Activated CD4-positive, alpha-beta T cell treated with anti-CD3 and anti-CD28 coated beads, Interleukin-2, amount 10 ng/mL, durations not matched to agents 24 days and 14 days (primary cell): ENCODE measurements at regions not wholly inside any gene's neighbourhood (a gene's known extent, or its start where the extent isn't known, plus 50 kb on each side); places are given as distances from the start of the nearest gene placed in this dataset.

Experiments used
- DNase-seq: peaks from one replicate; pipeline ENCODE4 v3.0.0; 2022
- H3K27ac Mint-ChIP-seq: one replicate; pipeline ENCODE4 v1.8.0; 2022; ENCODE audit warnings: mild to moderate bottlenecking, mixed read lengths
- H3K27me3 Mint-ChIP-seq: one replicate; pipeline ENCODE4 v1.8.0; 2022; ENCODE audit warnings: mixed read lengths
- H3K36me3 Mint-ChIP-seq: one replicate; pipeline ENCODE4 v1.8.0; 2022; ENCODE audit warnings: low read depth, mild to moderate bottlenecking, mixed read lengths
- H3K4me1 Mint-ChIP-seq: one replicate; pipeline ENCODE4 v1.8.0; 2021; ENCODE audit warnings: mixed read lengths
- H3K4me3 Mint-ChIP-seq: one replicate; pipeline ENCODE4 v1.8.0; 2022; ENCODE audit warnings: mild to moderate bottlenecking, moderate library complexity, mixed read lengths
- H3K9me3 Mint-ChIP-seq: one replicate; pipeline ENCODE4 v1.8.0; 2021; ENCODE audit warnings: mixed read lengths
- intact Hi-C: fragments of 100-400 bp; cut with micrococcal nuclease; formaldehyde crosslinking; loops from one replicate; pipeline ENCODE4 v1.15.1; 2023

DNA sequence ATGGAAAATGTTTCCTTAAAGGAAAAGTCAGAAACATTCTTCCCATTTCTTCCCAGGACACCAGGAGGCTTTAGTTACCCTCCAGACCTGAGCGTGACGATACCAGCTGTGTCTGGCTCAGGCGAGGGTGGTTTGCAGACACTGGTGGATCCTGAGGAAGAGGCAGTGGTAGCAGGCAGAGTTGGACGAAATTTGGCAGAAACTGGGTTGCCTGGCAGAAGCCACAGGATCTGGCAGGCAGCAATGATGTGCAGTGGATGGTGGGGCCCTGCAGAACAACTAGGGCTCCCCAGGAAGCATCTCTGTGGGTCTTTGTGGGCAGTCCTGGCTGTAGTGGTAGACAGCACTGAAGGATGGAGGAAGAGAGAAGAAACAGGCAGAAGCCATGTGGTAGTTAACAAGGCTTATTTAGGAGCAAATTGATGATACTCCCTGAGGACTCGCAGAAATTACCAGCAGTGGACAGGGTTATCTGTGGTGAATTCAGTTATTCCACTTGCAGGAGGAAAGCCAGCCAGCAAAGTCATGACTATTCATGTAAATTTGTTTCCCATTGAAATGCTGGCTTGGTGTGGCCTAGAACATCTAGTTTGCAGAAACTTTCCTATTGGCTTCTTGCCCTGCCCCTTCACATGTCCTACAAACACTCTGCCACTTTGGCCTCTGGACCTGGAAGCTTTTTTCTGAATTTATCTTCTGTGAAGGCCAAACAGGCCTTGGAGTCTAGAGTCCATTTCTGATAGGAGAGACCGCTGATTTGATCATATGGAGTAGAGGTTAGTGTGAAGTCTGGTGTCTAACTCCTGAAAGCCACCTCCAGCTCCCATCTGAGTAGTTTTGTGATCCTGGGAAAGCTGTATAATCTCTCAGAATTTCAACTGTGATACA lies 212.0 kb downstream of the DMRT2 start:
- Mint-ChIP-seq H3K4me1 (no peaks in the 10 kb centered on the region), H3K36me3 (no peaks in the 10 kb centered on the region), H3K27ac (no peak overlapping the region), H3K9me3 (no peaks in the 10 kb centered on the region), H3K4me3 (no peak overlapping the region), H3K27me3 (no peaks in the 10 kb centered on the region)
- no peak for DNase-seq
- intact Hi-C loops = no loop called here

DNA sequence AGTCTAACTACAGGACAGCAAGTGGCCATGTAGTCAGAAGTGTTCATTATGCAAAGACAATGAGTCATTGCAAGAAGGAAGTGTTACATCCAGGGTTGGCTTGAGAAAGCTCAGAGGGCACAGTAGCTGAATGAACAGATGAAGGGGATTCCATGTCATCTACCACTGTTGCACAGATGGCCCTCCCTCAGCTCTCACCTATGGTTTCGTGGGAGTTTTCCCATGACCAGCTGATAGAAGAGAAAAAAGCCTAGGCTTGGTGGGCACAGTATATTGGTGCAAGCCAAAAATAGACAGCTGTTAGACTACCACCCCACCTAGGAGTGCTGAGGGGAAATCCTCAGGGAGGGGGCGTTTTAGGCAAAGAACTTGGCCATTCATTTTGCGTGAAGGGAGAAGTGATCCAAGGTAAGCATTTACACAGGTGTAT lies 217.0 kb downstream of the DMRT2 start:
- no peak for DNase-seq
- no peaks in the 10 kb centered on the region for H3K9me3 Mint-ChIP-seq
- H3K4me3 Mint-ChIP-seq = no peak overlapping the region
- H3K27ac Mint-ChIP-seq = no peak overlapping the region
- intact Hi-C loops = no loop called here
- H3K36me3 Mint-ChIP-seq = no peaks in the 10 kb centered on the region
- no peaks in the 10 kb centered on the region for H3K4me1 Mint-ChIP-seq
- no peaks in the 10 kb centered on the region for H3K27me3 Mint-ChIP-seq

DNA sequence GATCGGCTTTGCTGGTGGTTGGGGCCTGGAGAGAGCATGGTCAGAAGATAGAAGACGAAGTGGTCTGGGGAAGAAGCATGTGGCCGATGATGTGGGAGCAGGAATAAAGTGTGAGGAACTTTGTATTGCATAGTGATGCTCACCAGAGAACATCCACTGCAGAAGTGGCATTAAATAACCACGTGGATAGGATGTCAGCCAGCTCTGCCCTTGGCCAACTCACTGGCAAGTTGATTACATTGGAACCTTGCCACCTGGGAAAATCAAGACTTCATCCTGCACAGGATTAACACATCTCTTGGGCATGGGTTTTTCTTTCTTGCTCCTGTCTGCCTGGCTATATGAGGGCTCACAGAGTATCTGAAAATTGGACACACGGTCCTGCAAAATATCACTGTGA lies 217.4 kb downstream of the DMRT2 start:
- Mint-ChIP-seq H3K4me3 (no peak overlapping the region), H3K4me1 (no peaks in the 10 kb centered on the region), H3K9me3 (no peaks in the 10 kb centered on the region), H3K27ac (no peak overlapping the region), H3K27me3 (no peaks in the 10 kb centered on the region), H3K36me3 (no peaks in the 10 kb centered on the region)
- DNase-seq = no peak
- intact Hi-C loops = no loop called here

DNA sequence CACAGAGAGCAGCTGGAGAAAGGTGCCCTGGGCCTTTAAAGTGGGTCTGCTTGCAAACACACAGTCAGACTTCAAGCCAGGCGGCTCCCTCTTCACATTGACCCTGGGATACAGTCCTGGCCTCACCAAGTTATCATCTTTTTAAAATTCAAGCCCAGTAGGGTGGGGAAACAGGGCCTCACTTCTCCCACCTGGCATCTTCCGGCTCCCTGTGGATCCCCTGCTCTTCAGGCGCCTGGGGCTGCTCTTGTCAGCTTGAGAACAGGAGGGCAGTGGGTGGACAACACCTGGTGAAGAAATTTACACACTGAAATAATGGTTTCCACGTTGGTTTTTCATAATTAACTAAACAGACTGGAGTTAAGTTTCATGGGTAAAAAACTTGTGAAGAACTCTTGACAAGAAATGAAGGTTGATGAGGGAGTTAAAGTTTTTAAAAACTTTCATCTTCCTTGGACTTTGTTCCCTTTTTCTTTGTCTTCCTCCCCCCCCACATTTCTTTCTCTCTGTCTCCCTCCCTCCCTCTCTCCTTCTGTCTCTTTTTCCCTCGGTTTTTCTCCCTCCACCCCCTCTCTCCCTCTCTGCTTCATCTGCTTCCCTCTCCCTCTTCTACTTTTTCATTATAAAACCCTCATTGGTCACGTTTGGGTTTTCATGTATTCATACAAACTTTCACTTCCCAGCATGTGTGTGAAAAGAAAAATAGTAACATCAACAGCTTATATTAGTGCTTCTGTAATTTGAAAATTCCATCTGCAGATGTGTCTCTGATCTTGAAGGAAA lies 219.6 kb downstream of the DMRT2 start:
- Mint-ChIP-seq H3K36me3 (no peaks in the 10 kb centered on the region), H3K4me3 (no peak overlapping the region), H3K27me3 (no peaks in the 10 kb centered on the region), H3K27ac (no peak overlapping the region), H3K9me3 (peaks cover 3% of the 10 kb centered on the region), H3K4me1 (no peaks in the 10 kb centered on the region)
- intact Hi-C loops = no loop called here
- DNase-seq = no peak

DNA sequence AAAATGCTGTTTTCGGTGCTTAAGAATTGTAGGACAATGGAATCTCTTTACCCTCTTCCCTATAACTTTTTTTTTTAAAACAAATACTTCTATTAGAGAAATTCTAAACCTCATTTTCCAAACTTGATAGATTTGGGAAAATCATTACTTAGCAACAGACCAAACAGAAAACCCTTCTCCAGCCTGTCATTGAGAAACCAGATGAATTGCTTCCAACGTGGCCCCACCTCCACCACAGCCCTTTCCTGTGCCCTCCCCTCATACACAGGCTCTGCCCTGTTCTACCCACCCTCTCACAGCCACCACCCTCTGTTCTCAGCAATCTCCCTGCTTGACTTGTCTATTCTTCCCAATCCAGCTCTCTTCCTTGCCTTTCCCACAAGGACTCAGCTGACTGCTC lies 221.2 kb downstream of the DMRT2 start:
- no peaks in the 10 kb centered on the region for H3K27me3 Mint-ChIP-seq
- no peak overlapping the region for H3K27ac Mint-ChIP-seq
- intact Hi-C loops = no loop called here
- no peak overlapping the region for H3K4me3 Mint-ChIP-seq
- no peaks in the 10 kb centered on the region for H3K36me3 Mint-ChIP-seq
- H3K9me3 Mint-ChIP-seq = peaks cover 3% of the 10 kb centered on the region
- DNase-seq = no peak
- H3K4me1 Mint-ChIP-seq = no peaks in the 10 kb centered on the region

DNA sequence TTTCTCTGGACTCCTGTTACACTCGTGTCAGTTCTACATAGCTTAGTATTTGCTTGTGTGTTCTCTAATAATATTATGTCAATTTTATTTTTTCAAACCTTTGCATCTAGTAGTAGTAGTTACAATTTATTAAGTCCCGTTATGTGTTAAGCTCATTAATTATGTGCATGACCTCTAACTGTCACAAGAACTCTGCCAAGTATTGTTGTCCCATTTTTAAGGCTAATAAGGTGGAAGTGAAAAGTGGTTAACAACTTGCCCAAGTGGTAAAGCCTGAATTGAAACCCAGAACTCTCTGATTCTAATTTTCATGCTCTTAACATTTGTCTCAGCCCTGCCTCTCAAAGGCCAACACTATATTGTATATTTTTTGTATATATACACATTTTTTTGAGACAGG lies 221.6 kb downstream of the DMRT2 start:
- no peak overlapping the region for H3K27ac Mint-ChIP-seq
- DNase-seq = no peak
- peaks cover 3% of the 10 kb centered on the region for H3K9me3 Mint-ChIP-seq
- intact Hi-C loops = no loop called here
- no peaks in the 10 kb centered on the region for H3K4me1 Mint-ChIP-seq
- H3K27me3 Mint-ChIP-seq = no peaks in the 10 kb centered on the region
- H3K36me3 Mint-ChIP-seq = no peaks in the 10 kb centered on the region
- H3K4me3 Mint-ChIP-seq = no peak overlapping the region

DNA sequence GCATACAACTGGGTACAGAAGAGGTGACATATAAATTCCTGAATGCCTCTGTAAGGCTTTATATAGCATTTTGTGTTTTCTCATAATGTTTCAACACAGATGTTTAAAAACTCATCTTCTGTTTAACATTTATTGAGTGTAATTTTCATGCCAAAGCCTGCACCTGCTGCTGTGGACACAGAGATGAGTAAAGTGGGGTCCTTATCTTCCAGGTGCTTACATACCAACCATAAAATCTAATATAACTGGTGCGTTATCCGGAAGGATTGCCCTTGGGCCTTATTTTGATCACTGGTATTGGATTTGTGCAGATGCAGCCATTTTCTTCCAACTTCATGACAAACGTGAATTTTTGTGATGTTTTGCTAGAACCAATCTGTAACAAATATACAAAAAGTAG lies 222.3 kb downstream of the DMRT2 start:
- DNase-seq = no peak
- no peaks in the 10 kb centered on the region for H3K36me3 Mint-ChIP-seq
- H3K27ac Mint-ChIP-seq = no peak overlapping the region
- no peaks in the 10 kb centered on the region for H3K4me1 Mint-ChIP-seq
- H3K9me3 Mint-ChIP-seq = peaks cover 3% of the 10 kb centered on the region
- H3K4me3 Mint-ChIP-seq = no peak overlapping the region
- H3K27me3 Mint-ChIP-seq = no peaks in the 10 kb centered on the region
- intact Hi-C loops = no loop called here

DNA sequence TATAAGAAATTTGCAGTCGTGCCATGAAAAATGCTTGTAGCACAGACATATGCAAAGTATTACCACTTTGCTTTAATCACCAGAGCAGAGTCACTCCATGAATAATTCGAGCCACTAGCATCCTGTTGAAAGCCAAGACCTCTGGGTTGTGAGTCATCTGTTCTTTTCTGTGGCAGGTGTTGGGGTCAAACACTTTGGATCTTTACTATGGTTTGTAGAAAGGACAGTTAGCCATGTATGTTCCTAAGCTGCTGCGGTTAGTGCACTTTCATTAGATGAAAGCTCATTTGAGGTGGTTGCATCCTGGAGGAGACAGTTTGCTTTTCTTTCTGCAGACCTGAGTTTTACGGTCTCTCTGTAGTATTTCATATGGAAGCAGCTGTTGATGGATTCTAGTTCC lies 223.7 kb downstream of the DMRT2 start:
- Mint-ChIP-seq H3K27ac (no peak overlapping the region), H3K36me3 (no peaks in the 10 kb centered on the region), H3K9me3 (peaks cover 3% of the 10 kb centered on the region)

DNA sequence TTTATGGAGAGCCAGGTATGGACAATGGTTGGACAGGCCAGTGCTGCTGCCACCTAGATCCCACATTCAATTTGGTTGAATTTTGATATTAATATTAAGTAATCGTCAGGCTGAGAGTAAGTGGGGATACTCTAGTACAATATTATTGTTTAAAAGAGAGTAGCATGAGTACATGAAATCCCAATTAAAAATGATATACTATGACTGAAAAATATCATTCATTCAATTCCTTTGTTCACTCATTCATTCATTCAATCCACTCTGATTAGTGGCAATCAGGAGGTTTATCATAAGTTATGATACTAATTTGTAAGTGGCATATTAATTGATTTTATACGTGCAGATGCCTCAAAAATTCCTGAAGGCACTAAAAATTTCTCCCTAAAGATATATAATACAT lies 224.2 kb downstream of the DMRT2 start:
- intact Hi-C loops = no loop called here
- DNase-seq = no peak
- H3K9me3 Mint-ChIP-seq = peaks cover 3% of the 10 kb centered on the region
- H3K4me1 Mint-ChIP-seq = no peaks in the 10 kb centered on the region
- H3K4me3 Mint-ChIP-seq = no peak overlapping the region
- H3K27me3 Mint-ChIP-seq = no peaks in the 10 kb centered on the region
- no peak overlapping the region for H3K27ac Mint-ChIP-seq
- H3K36me3 Mint-ChIP-seq = no peaks in the 10 kb centered on the region

More for the DNA sequence above, 223.7 kb downstream of the DMRT2 start:
- H3K4me1 Mint-ChIP-seq = no peaks in the 10 kb centered on the region
- intact Hi-C loops = no loop called here
- no peak for DNase-seq
- no peak overlapping the region for H3K4me3 Mint-ChIP-seq
- no peaks in the 10 kb centered on the region for H3K27me3 Mint-ChIP-seq

DNA sequence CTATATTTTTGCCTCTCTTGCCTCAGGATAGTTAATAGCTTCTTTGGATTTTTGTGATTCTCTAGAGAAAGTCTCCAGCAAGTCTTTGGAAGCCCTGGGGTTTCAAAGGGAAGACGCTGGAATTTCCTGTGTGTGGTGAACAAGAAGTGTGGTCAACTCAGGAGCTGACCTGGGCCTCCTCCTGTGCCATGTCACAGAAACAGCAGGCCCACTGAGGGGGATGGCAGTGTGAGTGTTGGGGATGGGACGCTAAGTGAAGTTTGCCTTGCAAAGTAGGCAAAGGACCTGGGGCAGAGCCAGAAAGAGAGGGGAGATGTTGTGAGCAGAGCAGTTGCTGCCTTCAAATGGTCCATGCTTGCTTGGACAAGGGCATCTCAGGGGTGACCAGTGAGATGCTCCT lies 226.3 kb downstream of the DMRT2 start:
- no peak overlapping the region for H3K27ac Mint-ChIP-seq
- H3K4me3 Mint-ChIP-seq = no peak overlapping the region
- DNase-seq = no peak
- no peaks in the 10 kb centered on the region for H3K27me3 Mint-ChIP-seq
- no peaks in the 10 kb centered on the region for H3K36me3 Mint-ChIP-seq
- peaks cover 3% of the 10 kb centered on the region for H3K9me3 Mint-ChIP-seq
- intact Hi-C loops = no loop called here
- H3K4me1 Mint-ChIP-seq = no peaks in the 10 kb centered on the region

DNA sequence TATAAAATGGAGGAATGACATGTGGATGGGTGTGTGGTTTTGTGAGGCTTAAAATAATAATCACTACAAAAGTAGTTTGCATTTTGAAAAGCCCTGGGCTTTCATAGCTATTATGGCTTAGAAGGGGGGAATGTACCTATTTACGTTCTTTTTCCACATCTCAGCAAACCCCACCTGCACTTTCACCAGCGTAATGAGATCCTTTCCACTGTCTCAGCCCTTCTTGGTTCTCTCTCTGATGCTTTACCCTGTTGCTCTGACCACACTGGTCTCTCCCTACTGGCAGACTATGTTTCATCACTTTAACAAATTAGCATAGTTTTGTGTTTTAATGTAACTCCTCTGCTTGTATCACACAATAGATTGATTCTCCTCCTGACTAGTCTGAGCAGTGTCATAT lies 234.6 kb downstream of the DMRT2 start:
- intact Hi-C loops = no loop called here

DNA sequence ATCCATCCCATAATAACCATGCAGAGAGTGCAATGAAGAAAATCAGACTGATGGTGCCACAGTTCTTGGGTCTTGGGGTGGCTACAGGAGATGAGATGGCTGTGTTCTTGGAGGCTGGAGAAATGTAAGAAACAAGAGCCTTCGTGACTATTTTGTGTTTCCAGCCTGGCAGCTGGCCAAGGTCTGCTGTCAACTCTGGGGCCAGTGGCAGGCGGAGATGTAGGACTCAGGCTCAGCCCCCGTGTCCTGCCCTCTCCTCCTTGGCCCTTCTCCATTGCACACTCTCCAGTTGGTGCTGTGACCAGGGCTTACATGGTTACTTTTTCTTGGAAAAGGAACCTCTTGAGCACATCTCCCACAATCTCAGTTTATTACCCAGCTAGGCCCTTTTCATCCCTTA lies 235.4 kb downstream of the DMRT2 start:
- no peaks in the 10 kb centered on the region for H3K27me3 Mint-ChIP-seq
- H3K27ac Mint-ChIP-seq = no peak overlapping the region
- no peaks in the 10 kb centered on the region for H3K9me3 Mint-ChIP-seq
- intact Hi-C loops = no loop called here
- H3K36me3 Mint-ChIP-seq = no peaks in the 10 kb centered on the region
- no peak overlapping the region for H3K4me3 Mint-ChIP-seq
- no peaks in the 10 kb centered on the region for H3K4me1 Mint-ChIP-seq
- DNase-seq = no peak

More for the DNA sequence above, 234.6 kb downstream of the DMRT2 start:
- no peak for DNase-seq
- Mint-ChIP-seq H3K36me3 (no peaks in the 10 kb centered on the region), H3K27ac (no peak overlapping the region), H3K9me3 (no peaks in the 10 kb centered on the region), H3K4me3 (no peak overlapping the region), H3K4me1 (no peaks in the 10 kb centered on the region), H3K27me3 (no peaks in the 10 kb centered on the region)

DNA sequence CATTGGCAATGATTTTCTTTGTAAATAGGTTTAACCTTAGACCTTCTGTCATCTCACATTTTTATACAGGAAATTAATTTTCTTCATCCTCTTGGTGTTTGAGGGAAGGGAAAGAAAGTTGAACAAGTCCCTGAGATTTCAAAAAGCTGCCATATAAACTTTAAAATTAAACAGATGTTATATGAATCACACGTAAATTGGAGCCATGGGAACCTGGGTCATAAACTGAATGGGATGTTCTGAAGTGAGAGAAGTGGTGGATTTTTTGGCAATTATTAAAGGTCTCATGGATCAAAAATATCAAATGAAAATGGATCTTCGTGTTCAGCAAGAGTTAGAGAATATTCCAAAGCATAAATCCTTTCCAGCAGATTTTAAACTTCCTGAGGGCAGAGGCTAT lies 242.2 kb downstream of the DMRT2 start:
- Mint-ChIP-seq H3K4me1 (no peaks in the 10 kb centered on the region), H3K4me3 (no peak overlapping the region), H3K36me3 (no peaks in the 10 kb centered on the region), H3K27ac (no peak overlapping the region), H3K27me3 (no peaks in the 10 kb centered on the region), H3K9me3 (peaks cover 8% of the 10 kb centered on the region)
- no peak for DNase-seq
- intact Hi-C loops = no loop called here

DNA sequence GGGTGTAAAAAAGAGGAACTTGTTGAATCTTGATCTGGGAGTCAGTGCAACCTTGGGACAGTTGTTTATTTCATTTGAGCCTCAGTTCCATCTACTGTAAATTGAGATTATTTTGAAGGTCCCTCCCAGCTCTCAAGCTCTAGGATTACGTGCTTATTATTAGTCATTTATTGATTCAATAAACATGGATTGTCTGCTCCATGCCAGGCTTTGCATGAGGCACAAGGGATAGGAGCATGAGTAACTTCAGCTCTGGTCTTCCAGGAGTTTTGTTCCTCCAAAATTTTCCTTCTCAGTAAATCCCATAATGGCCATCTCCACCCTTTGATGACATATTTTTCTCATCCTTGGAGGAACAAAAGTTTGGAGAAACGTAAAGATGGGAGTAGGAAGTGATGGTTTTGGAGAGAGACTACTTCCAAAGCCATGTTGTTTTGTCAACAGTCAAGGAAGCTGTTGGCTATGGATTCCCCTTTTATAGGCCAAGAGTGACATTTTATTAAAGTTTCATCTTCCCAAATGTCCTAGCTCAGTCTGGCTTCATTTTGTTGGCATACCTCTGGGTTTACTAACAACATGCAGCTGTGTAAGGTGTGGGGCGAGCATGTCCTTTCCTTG lies 244.6 kb downstream of the DMRT2 start:
- H3K4me3 Mint-ChIP-seq = no peak overlapping the region
- H3K4me1 Mint-ChIP-seq = no peaks in the 10 kb centered on the region
- H3K36me3 Mint-ChIP-seq = no peaks in the 10 kb centered on the region
- DNase-seq = no peak
- no peaks in the 10 kb centered on the region for H3K27me3 Mint-ChIP-seq
- H3K9me3 Mint-ChIP-seq = peaks cover 8% of the 10 kb centered on the region
- intact Hi-C loops = no loop called here
- H3K27ac Mint-ChIP-seq = no peak overlapping the region
